NK-92 treated with Interleukin-12 subunit alpha and Interleukin-12 subunit beta, amount 100 ng/mL, for 24 hours (cell line): ENCODE measurements at regions not wholly inside any gene's neighbourhood (a gene's known extent, or its start where the extent isn't known, plus 50 kb on each side); places are given as distances from the start of the nearest gene placed in this dataset.
"Not testable (repeated sequence)": the region's sequence is repeated elsewhere in the genome, so short reads cannot be mapped to it uniquely, and the experiment has no call there.

Experiments
- DNase-seq: peaks from one replicate; lab custom pipeline; 2025; lab: John Stamatoyannopoulos, UW

DNA sequence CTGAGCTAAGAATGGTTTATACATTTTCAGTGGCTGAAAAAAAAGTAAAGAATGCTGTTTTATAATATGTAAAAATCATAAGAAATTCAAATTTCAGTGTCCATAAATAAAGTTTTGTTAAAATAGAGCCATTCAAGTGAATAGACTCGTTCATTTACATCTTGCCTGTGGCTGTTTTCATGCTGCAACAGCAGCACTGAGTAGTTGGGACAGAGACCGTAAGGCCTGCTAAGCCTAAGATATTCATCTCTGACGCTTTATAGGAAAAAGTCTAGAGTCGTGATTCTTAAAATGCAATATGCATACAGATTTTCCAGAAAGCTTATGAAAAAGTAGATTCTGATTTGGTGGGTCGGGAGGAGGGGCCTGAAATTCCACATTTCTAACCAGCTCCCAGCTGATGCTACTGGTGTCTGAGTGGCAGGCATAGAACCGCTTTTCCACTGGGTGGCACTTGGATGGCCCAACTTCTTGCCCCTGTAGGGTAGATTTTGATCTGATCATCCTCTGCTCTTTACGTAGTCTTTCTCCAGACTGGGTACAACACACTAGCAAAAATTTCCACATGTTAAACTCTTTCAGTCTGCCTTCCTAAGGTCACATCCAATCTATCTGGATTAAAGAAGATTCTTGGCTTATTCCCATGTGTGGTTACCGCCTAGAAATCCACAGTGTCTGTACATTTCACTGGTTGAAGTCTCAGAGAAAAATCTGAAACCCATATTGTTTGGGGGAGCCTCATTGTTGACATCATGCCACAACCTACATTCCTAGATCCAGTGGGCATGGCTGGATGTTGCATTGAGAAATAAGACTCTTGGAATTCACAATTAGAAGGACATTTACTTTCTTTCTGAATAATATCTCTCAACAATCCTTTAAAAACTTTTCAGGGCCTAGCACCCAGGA, 151.2 kb downstream of the C12orf75 start:
- no peak for DNase-seq

- DNase-seq, result no peak
These were observed 152.5 kb downstream of the C12orf75 start for GRCh38 chr12:105482951-105483350.

DNA sequence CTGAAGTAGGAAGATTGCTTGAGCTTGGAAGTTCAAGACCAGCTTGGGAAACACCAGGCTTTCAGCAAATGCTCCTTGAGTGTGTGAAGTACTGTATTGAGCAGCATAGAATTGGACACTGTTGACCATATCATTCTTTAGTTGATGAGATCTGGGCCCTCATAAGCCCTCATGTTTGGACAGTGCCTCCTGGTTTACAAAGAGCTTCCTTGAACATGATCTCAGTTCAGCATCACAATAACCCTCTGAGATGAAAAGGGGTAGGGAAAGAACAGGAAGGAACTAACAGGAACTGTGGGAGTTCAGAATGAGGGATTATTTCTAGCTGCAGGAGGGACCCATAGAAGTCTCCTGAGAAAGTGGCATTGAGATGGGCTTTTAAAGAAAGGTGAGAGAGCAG, 153.2 kb downstream of the C12orf75 start:
- no peak for DNase-seq

DNA sequence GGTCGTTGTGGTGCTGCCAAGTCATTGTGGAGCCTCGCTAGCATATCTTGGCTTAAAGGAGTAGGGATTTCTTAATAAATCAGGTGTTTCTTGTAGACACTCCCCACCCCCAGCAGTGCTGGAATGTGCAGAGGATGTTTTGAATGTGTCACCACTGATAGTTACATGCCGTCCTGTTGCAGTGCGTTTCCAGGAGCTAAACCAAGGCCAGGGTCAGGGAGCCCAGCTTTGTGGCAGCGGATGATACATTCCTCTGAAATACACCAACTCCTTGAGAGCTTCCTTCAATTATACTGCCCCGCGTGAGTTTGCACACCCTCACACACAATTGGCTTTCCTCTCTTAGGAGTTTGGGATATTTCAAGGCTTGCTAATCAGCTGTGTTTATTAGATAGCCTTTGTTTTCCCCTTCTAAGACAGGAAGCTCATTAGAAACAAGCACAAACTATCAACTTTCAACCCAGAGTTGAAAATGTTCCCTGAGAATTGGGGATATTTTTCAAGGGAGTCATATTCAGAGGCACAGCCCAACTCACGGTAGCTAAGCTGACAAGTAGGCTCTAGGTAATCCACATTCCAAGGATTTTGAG, 154.9 kb downstream of the C12orf75 start:
- no peak for DNase-seq

GRCh38 chr12:105485921-105486320, 155.4 kb downstream of the C12orf75 start:
- DNase-seq, result no peak

GRCh38 chr12:105487963-105488362, 157.5 kb downstream of the C12orf75 start:
- DNase-seq, result no peak

GRCh38 chr12:105492591-105493545, 162.4 kb downstream of the C12orf75 start:
- DNase-seq, result no peak

- no peak for DNase-seq
These were observed 168.7 kb downstream of the C12orf75 start for GRCh38 chr12:105499205-105499604.

GRCh38 chr12:105500676-105501075, 170.2 kb downstream of the C12orf75 start:
- DNase-seq, result not testable (repeated sequence)

- DNase-seq, result no peak
These were observed 172.0 kb downstream of the C12orf75 start for GRCh38 chr12:105502426-105502930.

DNA sequence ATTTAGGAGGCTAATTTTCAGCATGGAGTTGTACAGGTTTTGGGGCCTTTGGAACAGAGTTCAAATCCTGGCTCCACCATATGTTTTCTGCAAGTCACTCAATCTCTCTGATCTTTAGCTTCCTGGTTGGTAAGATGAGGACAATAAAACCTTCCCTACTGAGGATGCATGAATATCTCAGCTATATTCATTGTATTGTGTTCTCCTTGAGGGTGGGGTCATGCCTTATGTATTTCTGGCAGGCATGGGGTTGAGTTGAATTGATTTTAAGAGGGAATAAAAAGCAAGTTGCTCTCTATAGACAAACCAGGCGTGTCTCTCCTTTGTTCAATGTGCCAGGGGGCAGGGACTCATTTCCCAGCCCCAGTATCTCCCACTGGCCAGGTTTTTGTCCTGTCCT, 173.1 kb downstream of the C12orf75 start:
- no peak for DNase-seq

DNA sequence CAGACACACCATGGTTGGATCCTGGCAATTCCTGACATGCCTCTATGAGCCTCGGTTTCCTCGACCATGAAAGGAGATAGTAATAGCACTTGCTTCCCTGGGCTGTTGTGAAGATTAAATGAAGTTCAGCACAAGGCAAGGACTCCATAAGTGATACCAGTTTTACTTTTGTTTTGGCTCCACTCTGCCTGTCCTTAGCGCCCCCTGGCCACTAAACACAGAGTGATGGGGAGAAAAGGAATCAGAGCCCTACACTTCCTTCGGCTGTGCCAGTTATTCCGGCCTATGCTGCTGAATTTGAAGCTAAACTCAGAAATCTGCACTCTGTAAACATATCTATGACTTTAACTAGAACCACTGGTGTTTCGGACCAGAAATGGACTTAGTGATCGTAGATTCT, 173.8 kb downstream of the C12orf75 start:
- no peak for DNase-seq

- no peak for DNase-seq
These were observed 176.3 kb downstream of the C12orf75 start for GRCh38 chr12:105506678-105507310.

- no peak for DNase-seq
These were observed 177.0 kb downstream of the C12orf75 start for GRCh38 chr12:105507311-105508038.

- no peak for DNase-seq
These were observed 177.6 kb downstream of the C12orf75 start for GRCh38 chr12:105508096-105508495.

DNA sequence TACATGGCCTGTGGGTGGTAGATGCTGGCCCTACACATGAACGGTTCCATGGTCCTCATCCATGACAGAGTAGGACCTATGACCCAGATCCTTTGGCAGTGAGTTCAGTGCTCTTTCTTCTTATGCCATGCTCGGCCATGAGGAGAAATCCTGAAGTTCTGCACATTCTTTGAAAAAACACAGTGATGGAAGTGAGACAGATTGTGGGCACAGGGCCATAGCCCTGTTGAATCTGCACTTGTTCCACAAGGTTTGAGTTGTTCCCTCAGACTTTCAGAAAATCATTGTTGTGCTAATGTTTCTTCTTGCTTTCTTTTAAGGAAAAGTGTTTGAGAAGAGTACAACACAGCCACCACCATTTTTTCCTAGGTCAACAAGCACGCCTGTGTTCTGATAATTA, 180.0 kb downstream of the C12orf75 start:
- no peak for DNase-seq

DNA sequence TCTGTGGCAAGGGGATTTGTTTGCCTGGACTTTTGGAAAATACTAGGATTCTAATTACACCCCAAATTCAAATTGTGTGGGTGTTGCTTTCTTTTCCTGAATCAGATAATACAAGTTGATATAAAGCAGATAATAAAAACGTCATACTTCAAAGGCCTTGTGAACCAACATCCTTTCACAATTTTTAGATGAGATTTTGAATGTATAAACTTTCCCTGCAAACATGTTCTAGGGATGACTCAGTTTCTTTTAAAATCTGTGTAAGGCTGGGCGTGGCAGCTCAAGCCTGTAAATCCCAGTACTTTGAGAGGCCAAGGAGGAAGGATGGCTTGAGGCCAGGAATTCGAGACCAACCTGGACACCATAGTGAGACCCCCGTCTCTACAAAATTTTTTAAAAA, 182.4 kb downstream of the C12orf75 start:
- DNase-seq, result not testable (repeated sequence)

- no peak for DNase-seq
These were observed 191.8 kb downstream of the C12orf75 start for GRCh38 chr12:105522166-105522825.

- no peak for DNase-seq
These were observed 192.9 kb downstream of the C12orf75 start for GRCh38 chr12:105523164-105524057.
